DND-41 (cell line): ENCODE measurements at regions not wholly inside any gene's neighbourhood (a gene's known extent, or its start where the extent isn't known, plus 50 kb on each side); places are given as distances from the start of the nearest gene placed in this dataset.

ENCODE experiments used
- CTCF ChIP-seq: IDR thresholded peaks from 2 replicates; pipeline ENCODE4 v1.5.1; 2012; ENCODE audit warnings: borderline replicate concordance, low read length, moderate library complexity, mild to moderate bottlenecking; ENCODE audit not compliant: poor library complexity, severe bottlenecking; ENCODE audit errors: extremely low read depth
- EZH2 ChIP-seq: IDR thresholded peaks from 3 replicates; pipeline ENCODE4 v1.6.1; 2012; ENCODE audit warnings: borderline replicate concordance, low read depth, mild to moderate bottlenecking, moderate library complexity, low read length, inconsistent platforms; ENCODE audit not compliant: severe bottlenecking

GRCh38 chr2:8219096-8219495 lies 462.8 kb upstream of the ID2 start:
- no peak for TF ChIP-seq CTCF
- no peak for TF ChIP-seq EZH2
